GM18858 (cell line): ENCODE measurements at regions not wholly inside any gene's neighbourhood (a gene's known extent, or its start where the extent isn't known, plus 50 kb on each side); places are given as distances from the start of the nearest gene placed in this dataset.

Experiments
- ATAC-seq: cut with Tn5 transposase; IDR thresholded peaks from one replicate; pipeline ENCODE4 v1.9.1; 2021; ENCODE audit not compliant: unreplicated experiment

GRCh38 chr1:208923946-208924720 lies 659.4 kb upstream of the CAMK1G start:
- no peak for ATAC-seq

- ATAC-seq = no peak
Measured at GRCh38 chr1:208924928-208925327, 658.6 kb upstream of the CAMK1G start.

GRCh38 chr1:208928349-208929010 lies 655.0 kb upstream of the CAMK1G start:
- no peak for ATAC-seq

GRCh38 chr1:208929575-208929974 lies 653.9 kb upstream of the CAMK1G start:
- ATAC-seq = no peak

GRCh38 chr1:208931936-208932335 lies 651.6 kb upstream of the CAMK1G start:
- no peak for ATAC-seq

DNA sequence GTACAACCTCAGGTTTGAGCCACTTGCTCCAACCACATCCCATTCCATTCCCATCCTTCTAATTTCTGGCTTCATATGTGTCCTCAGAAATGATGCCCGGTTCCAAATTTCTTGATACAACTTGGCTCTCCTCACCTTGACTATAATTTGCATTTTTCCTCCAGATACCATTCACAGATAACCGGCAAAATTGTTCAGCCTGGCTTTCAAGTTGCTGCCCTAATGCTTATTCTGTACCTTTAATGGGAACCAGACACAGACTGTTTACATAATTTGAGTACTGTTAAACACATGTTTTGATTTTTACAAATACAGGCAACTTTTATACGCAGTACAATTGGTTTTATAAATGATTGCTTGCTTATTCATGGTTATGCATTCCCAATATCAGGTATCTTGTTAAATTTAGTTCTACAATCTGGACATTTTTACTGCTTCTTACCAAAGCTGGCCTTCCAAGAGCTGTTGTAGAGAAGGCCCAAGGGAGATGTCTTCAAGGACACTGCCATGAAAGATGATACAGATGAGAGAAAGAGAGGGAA lies 649.5 kb upstream of the CAMK1G start:
- ATAC-seq = no peak

DNA sequence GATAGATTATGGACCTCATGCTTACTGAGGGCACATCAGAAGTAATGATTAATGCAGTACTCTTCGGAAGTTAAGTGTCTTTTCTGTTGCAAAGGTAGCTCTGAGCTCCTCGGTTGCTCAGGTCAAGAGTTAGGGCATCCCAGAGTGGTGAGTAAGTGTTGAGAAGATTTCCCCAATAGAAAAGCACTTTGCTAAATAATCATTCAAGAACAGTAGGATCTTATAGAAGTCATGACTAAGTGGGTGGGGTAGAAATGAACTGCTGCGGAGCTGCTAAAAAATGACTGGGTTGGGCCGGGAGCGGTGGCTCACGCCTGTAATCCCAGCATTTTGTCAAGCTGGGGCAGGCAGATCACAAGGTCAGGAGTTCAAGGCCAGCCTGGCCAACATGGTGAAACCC lies 648.6 kb upstream of the CAMK1G start:
- no peak for ATAC-seq

GRCh38 chr1:208935517-208936187 lies 647.9 kb upstream of the CAMK1G start:
- no peak for ATAC-seq

DNA sequence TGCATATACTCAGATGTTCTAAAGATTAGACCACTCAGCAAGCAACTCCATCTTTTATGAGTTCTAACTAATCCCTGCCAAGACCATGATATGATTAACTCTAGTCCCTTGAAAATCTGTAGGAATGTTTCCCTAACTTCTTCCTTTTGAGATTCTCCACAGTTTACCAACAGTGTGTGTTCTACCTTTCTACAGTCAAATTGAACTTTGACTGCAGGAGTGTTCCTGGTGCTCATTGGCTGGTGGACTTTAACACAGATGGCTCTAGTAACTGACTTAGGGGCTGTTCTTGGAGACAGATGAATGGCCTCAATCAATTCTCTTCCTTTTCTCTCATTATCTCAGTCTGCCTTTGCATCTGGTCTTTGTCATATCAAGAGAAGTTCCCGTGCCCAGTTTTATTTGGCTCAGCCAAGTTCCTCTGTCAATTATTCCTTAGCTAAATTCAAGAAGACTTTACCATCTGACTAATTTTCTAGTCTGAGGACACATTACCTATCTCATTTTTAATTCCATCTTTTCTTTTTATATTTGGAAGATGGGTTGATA lies 643.9 kb upstream of the CAMK1G start:
- no peak for ATAC-seq

DNA sequence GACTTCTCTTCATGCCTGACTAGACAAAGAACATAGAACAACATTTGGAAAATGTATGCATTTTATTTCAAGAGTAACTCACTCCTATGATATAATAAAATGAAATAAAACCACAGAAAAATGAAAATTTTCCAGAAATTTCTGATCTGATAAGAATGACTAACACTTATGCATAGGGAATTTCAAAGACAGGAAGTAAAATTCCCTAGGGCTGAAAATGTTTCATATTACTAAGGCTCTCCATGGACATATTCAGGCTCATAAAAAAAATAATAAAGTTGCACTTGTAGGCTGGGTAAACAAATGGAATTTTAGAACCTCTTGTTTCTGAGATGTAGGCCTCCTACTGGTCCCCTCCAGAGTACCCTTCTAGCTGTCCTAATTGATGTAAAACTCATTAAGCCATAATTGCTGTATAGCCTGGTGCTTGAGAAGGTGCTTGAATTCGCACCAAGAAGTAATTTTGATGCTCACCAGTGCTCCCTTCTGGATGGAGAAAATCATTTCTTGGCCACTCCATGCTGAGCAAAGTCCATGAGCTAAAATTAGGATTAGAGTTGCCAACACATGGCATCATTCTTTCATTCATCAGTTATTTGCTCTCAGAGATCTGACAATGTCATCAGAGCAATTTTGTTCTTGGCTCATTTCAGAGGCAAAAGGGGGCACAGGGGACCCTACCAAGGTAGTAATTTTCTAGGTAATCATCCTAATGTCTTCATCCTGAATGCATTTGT lies 641.0 kb upstream of the CAMK1G start:
- ATAC-seq = no peak

GRCh38 chr1:208943291-208943690 lies 640.2 kb upstream of the CAMK1G start:
- ATAC-seq = no peak

DNA sequence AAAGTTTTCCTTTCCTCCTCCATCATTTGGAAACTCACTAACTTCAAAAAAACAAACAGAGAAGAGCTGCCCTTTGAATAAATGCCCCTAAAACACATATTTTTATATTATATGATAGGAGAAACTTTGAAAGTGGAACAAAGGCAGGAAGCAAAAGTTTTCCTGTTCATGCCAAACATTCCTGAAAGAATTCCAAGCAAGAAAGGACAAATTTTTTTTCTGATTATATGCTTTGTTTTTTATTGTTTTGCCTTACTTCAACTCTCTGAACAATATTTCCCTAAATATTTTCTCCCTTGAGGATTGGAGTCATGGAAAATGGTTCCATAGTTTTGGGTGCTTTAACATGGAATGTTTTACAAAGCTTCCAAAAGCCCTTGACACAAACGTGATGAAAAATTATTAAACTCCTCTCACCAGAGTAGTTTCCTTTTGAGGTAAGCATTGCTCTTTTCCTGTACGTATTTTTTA lies 638.5 kb upstream of the CAMK1G start:
- ATAC-seq = no peak

DNA sequence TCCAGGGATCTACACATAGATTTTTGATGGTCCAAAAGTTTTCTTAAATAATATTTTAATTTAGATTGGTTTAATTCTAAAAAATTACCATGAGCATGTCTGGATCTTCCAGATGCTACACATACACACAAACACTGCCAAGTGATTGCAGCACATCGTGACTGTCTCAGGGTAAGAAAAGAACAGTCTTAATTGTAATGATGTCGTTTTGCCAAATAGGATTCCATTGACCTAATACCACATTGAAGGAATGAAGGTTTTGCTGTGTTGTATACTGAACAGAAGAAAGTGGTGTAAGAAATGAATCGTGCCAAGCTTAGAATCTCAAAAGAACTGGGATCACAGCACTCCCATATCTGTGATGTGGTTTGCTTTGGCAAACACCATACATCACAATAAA lies 633.3 kb upstream of the CAMK1G start:
- ATAC-seq = no peak

DNA sequence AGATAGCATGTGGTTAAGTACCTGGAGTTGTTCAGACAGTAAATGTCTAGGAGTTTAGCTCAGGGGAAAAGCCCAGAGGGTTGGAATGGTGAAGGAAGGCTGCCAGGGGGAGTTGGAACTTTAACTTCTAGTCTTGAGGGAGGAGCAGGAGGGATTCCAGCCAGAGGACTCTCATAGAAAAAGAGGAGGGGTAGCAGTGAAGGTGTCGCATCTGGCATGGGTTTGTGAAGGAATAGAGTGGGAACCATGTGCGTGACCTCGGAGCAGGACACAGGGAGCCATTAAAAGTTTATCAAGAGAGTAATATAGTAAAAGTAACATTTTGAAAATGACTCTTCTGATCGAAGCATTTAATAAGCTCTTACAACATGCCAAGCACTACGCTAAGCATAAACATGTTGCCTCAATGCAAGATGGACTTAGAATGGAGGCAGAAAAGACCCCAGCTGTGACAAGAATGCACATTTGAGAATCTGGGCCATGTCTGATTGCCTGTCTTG lies 632.4 kb upstream of the CAMK1G start:
- ATAC-seq = no peak

DNA sequence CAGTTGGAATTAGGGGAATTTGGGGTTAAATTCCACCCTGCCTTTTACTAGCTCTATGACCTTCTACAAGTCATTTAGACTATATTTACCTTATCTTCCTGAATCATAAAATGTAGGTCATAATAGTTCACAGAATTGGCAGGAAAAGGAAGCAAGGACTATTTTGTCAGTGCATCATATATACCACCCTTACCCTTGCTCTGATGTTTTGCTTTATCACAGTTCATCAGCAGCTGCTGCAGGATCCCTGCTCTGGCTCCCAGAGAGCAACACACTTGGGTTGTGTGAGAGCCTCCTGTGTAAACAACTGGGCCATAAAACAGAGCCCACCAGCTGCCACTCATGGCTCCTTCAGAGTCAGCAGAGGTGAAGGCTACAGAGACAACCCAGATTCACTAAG lies 631.6 kb upstream of the CAMK1G start:
- no peak for ATAC-seq

GRCh38 chr1:208962867-208963266 lies 620.6 kb upstream of the CAMK1G start:
- ATAC-seq = no peak

DNA sequence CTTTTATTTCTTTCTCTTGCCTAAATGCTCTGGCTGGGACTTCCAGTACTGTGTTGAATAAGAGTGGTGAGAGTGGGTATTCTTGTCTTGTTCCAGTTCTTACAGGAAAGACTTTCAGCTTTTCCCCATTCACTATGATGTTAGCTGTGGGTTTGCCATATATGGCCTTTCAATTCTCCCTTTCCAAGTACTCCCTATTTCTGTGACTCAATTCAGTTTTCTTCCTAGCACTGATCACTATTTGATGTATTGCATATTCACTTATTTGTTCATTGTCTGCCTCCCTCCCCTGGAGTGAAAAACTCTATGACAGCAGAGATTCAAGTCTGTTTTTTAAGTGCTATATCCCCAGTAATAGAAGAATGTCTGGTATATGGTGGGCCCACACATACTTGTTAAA lies 618.2 kb upstream of the CAMK1G start:
- no peak for ATAC-seq

DNA sequence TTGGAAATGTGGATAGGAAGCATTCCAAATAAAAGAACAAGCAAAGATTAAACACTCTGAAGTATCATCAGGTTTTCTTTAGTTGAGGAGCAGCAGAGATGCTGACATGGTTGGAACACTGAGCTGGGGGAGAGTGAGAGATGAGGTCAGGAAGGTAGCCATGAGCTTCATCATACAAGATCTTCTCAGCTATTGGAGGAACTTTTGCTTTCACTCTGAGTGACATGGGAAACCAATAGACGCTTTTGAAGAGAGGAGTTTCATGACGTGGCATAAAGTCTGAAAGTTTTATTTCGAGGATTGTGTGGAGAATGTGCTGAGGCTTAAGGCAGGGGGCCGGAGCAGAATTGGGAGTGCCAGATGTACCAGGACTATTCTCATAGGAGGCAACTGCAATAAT lies 616.2 kb upstream of the CAMK1G start:
- no peak for ATAC-seq

DNA sequence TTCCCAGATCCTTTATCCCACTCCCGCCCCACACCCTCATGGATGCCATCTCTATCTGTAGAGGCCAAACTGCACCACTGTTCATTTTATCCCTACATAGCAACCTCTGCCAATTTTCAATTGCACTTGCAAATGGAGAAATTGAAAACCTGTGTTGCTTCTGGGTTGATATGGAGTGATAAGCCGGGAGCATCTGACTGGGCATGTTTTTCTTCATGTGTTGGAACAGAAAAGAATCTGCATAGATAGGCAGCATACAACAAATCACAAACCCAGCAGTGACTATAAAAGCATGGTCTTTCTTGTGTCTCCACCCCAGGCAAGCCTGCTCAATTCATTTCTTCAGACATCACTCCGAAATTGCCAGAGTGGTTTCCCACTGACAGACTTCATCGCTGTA lies 608.8 kb upstream of the CAMK1G start:
- ATAC-seq = no peak

DNA sequence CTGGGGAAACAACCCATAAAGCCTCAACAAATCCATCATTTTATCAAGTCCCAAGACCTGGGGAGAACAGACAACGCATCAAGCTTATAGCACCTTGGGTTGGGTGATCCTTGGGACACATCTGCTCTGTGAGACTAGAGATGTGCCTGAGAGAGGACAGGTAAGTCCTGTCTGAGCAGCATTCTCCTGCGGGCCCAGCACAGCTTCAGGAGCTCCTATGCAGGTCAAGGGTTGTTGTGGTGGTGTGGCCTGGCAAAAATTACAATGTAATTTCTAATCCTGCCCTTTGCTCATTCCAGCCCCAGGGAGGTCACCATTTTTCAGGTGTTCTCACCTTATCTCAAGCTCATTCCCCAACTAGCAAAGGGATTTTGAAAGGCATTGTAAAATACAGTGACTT lies 608.1 kb upstream of the CAMK1G start:
- ATAC-seq = no peak

- ATAC-seq = no peak
Measured at GRCh38 chr1:208977012-208977411, 606.5 kb upstream of the CAMK1G start.
